DOHH2 (cell line): ENCODE measurements at regions not wholly inside any gene's neighbourhood (a gene's known extent, or its start where the extent isn't known, plus 50 kb on each side); places are given as distances from the start of the nearest gene placed in this dataset.

Experiments used
- EZH2phosphoT487 ChIP-seq: fragments of 200-600 bp; sonication (generic); IDR thresholded peaks from 2 replicates; pipeline ENCODE4 v1.6.1; 2017; ENCODE audit warnings: borderline replicate concordance, mild to moderate bottlenecking, antibody characterized with exemption, low read length, moderate library complexity, mixed read lengths
- TF ChIP-seq, protein P1 (sequence below): fragments of 200-600 bp; sonication (generic); IDR thresholded peaks from one replicate; pipeline ENCODE4 v1.5.1; 2014; ENCODE audit warnings: antibody characterized with exemption, mild to moderate bottlenecking, low read depth, low read length; ENCODE audit not compliant: poor library complexity, severe bottlenecking

DNA sequence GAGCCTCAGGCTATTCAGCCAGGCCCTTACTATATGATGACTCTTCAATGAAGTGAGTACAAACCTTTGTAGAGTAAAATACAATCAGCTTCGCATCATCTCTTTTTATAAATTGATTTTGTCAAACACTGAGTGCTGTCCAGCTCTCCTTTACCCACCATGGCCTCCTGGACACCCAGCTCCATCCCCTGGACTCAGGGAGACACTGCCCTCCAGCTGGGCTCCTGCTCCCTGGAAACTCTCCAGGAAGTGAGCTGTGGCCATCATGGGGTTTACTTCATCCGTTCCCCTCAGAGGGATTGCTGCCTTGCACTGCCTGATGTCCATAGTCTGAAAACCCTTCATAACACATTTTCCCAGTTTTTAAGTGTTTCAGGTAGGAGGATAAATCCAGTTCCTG lies 82.5 kb upstream of the XIRP2 start:
- TF ChIP-seq, protein P1, sequence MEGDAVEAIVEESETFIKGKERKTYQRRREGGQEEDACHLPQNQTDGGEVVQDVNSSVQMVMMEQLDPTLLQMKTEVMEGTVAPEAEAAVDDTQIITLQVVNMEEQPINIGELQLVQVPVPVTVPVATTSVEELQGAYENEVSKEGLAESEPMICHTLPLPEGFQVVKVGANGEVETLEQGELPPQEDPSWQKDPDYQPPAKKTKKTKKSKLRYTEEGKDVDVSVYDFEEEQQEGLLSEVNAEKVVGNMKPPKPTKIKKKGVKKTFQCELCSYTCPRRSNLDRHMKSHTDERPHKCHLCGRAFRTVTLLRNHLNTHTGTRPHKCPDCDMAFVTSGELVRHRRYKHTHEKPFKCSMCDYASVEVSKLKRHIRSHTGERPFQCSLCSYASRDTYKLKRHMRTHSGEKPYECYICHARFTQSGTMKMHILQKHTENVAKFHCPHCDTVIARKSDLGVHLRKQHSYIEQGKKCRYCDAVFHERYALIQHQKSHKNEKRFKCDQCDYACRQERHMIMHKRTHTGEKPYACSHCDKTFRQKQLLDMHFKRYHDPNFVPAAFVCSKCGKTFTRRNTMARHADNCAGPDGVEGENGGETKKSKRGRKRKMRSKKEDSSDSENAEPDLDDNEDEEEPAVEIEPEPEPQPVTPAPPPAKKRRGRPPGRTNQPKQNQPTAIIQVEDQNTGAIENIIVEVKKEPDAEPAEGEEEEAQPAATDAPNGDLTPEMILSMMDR, result no peak
- no peak for TF ChIP-seq EZH2phosphoT487
